SK-N-SH (cell line): ENCODE measurements at regions not wholly inside any gene's neighbourhood (a gene's known extent, or its start where the extent isn't known, plus 50 kb on each side); places are given as distances from the start of the nearest gene placed in this dataset.

Experiments
- CTCF ChIA-PET: fragments of 300-600, 350-600 bp; formaldehyde crosslinking; extraction: SDS; loops from one replicate; lab custom pipeline; 2021; lab: Yijun Ruan, JAX
- POLR2A ChIA-PET: fragments of 350-600 bp; sonication (Branson Sonifier 250); formaldehyde crosslinking; extraction: SDS; loops from one replicate; lab custom pipeline; 2020; ENCODE audit warnings: antibody characterized with exemption, inconsistent platforms; lab: Yijun Ruan, JAX
- DNase-seq: peaks from one replicate; pipeline ENCODE4 v3.0.0; 2012
- H2AFZ ChIP-seq: fragments of 200-600 bp; sonication (generic); 2 replicates; pipeline ENCODE4 v1.8.1; 2016; ENCODE audit warnings: antibody characterized with exemption, mild to moderate bottlenecking, low read depth
- H3F3A ChIP-seq: fragments of 200-600 bp; sonication (generic); replicated peaks from 2 replicates; pipeline ENCODE3; 2016; ENCODE audit warnings: antibody characterized with exemption, mild to moderate bottlenecking; ENCODE audit not compliant: insufficient read depth
- H3K27ac ChIP-seq, 2 experiments: fragments of 200-500 bp in 1 of 2; fragments of 200-600 bp in 1 of 2; sonication (Bioruptor generic) in 1 of 2; sonication (generic), shearing (Covaris generic) in 1 of 2; 2 replicates each; pipeline versions ENCODE4 v1.5.1 to v1.6.1; 2014 to 2016; ENCODE audit warnings: low read depth in 2 of 2, inconsistent platforms in 1 of 2, low read length in 1 of 2, mild to moderate bottlenecking in 1 of 2, mixed read lengths in 1 of 2
- H3K27me3 ChIP-seq: fragments of 200-600 bp; sonication (generic), shearing (Covaris generic); 2 replicates; pipeline ENCODE4 v1.6.1; 2016; ENCODE audit warnings: mixed run types; ENCODE audit not compliant: insufficient read depth
- H3K36me3 ChIP-seq, 2 experiments: fragments of 200-500 bp in 1 of 2; fragments of 200-600 bp in 1 of 2; sonication (Bioruptor generic) in 1 of 2; sonication (generic) in 1 of 2; replicated peaks in 1 of 2; 2 replicates each; pipeline versions ENCODE3 to v1.5.1; 2014 to 2016; ENCODE audit warnings: low read length in 1 of 2, mild to moderate bottlenecking in 1 of 2; ENCODE audit not compliant: insufficient read depth in 2 of 2, control insufficient read depth in 1 of 2
- H3K4me1 ChIP-seq, 2 experiments: fragments of 200-500 bp in 1 of 2; fragments of 200-600 bp in 1 of 2; sonication (Bioruptor generic) in 1 of 2; sonication (generic), shearing (Covaris generic) in 1 of 2; 2 replicates each; pipeline versions ENCODE4 v1.5.1 to v1.6.1; 2014 to 2016; ENCODE audit warnings: low read depth in 1 of 2, low read length in 1 of 2, mixed run types in 1 of 2; ENCODE audit not compliant: insufficient read depth in 2 of 2, control insufficient read depth in 1 of 2
- H3K4me2 ChIP-seq: fragments of 200-600 bp; sonication (generic), shearing (Covaris generic); 2 replicates; pipeline ENCODE4 v1.6.1; 2017; ENCODE audit warnings: mixed run types
- H3K4me3 ChIP-seq, 2 experiments: fragments of 200-500 bp in 1 of 2; fragments of 200-600 bp in 1 of 2; sonication (Bioruptor generic) in 1 of 2; sonication (generic), shearing (Covaris generic) in 1 of 2; 2 replicates each; pipeline versions ENCODE4 v1.5.1 to v1.8.1; 2014 to 2016; ENCODE audit warnings: low read depth in 2 of 2, inconsistent platforms in 1 of 2, low read length in 1 of 2, mild to moderate bottlenecking in 1 of 2, mixed read lengths in 1 of 2, moderate library complexity in 1 of 2
- H3K79me2 ChIP-seq: fragments of 200-600 bp; sonication (generic); 2 replicates; pipeline ENCODE4 v1.8.1; 2017; ENCODE audit warnings: mild to moderate bottlenecking; ENCODE audit not compliant: insufficient read depth
- H3K9ac ChIP-seq: fragments of 200-600 bp; sonication (generic); 2 replicates; pipeline ENCODE4 v1.6.1; 2017; ENCODE audit warnings: mixed run types
- H3K9me2 ChIP-seq: fragments of 200-600 bp; sonication (generic); 2 replicates; pipeline ENCODE4 v1.6.1; 2017; ENCODE audit warnings: mixed run types
- H3K9me3 ChIP-seq: fragments of 200-600 bp; sonication (generic); 2 replicates; pipeline ENCODE4 v1.6.1; 2017; ENCODE audit warnings: mixed run types, mild to moderate bottlenecking, moderate library complexity
- H4K20me1 ChIP-seq: fragments of 200-600 bp; sonication (generic); 2 replicates; pipeline ENCODE4 v1.6.1; 2017; ENCODE audit warnings: mild to moderate bottlenecking, mixed run types; ENCODE audit not compliant: insufficient read depth
- CHD2 ChIP-seq: fragments of 150-350 bp; IDR thresholded peaks from 2 replicates; pipeline ENCODE4 v1.6.1; 2018; ENCODE audit warnings: low read length; ENCODE audit not compliant: partially characterized antibody
- CTCF ChIP-seq: fragments of 200-600 bp; sonication (generic); IDR thresholded peaks from 2 replicates; pipeline ENCODE4 v1.6.1; 2017; ENCODE audit warnings: antibody characterized with exemption, mild to moderate bottlenecking, moderate library complexity
- EZH2phosphoT487 ChIP-seq: fragments of 200-600 bp; sonication (generic); IDR thresholded peaks from 2 replicates; pipeline ENCODE4 v1.6.1; 2017; ENCODE audit warnings: low read depth, mixed run types, mild to moderate bottlenecking, antibody characterized with exemption, moderate library complexity, borderline replicate concordance
- FOSL2 ChIP-seq: IDR thresholded peaks from 2 replicates; pipeline ENCODE4 v1.4.0; 2012; ENCODE audit warnings: low read depth, mild to moderate bottlenecking, moderate library complexity, borderline replicate concordance
- FOXJ3 ChIP-seq: sonication (generic); formaldehyde crosslinking; IDR thresholded peaks from 2 replicates; pipeline ENCODE4 v1.5.1; 2020; ENCODE audit warnings: mild to moderate bottlenecking, missing genetic modification reagents
- GATA2 ChIP-seq: sonication (generic); formaldehyde crosslinking; IDR thresholded peaks from 2 replicates; pipeline ENCODE4 v1.5.0; 2020; ENCODE audit warnings: mild to moderate bottlenecking, missing genetic modification reagents
- JUND ChIP-seq: IDR thresholded peaks from 2 replicates; pipeline ENCODE4 v1.4.0; 2012
- MAX ChIP-seq: IDR thresholded peaks from 2 replicates; pipeline ENCODE4 v1.4.0; 2012; ENCODE audit warnings: low read depth
- NFIC ChIP-seq: IDR thresholded peaks from 2 replicates; pipeline ENCODE4 v1.4.0; 2012; ENCODE audit warnings: borderline replicate concordance
- NRF1 ChIP-seq: IDR thresholded peaks from 2 replicates; pipeline ENCODE4 v1.6.1; 2012; ENCODE audit warnings: low read depth, mild to moderate bottlenecking, low read length
- PBX3 ChIP-seq: IDR thresholded peaks from 2 replicates; pipeline ENCODE4; 2012
- RAD21 ChIP-seq: IDR thresholded peaks from 2 replicates; pipeline ENCODE4 v1.6.1; 2012; ENCODE audit warnings: mild to moderate bottlenecking, low read length
- RCOR1 ChIP-seq: fragments of 150-350 bp; IDR thresholded peaks from 2 replicates; pipeline ENCODE4 v1.6.1; 2017; ENCODE audit warnings: antibody characterized with exemption, low read length
- REST ChIP-seq: IDR thresholded peaks from 2 replicates; pipeline ENCODE4 v1.6.1; 2012; ENCODE audit warnings: mild to moderate bottlenecking, low read depth, low read length, moderate library complexity
- RFX5 ChIP-seq: IDR thresholded peaks from 2 replicates; pipeline ENCODE4 v1.6.1; 2012; ENCODE audit warnings: mild to moderate bottlenecking, improper control_type of control experiment, low read length
- RXRA ChIP-seq: IDR thresholded peaks from 2 replicates; pipeline ENCODE4 v1.4.0; 2012; ENCODE audit warnings: low read depth, mild to moderate bottlenecking, borderline replicate concordance
- SIN3A ChIP-seq: IDR thresholded peaks from 2 replicates; pipeline ENCODE4 v1.6.1; 2012; ENCODE audit warnings: low read depth, mild to moderate bottlenecking, low read length, moderate library complexity, borderline replicate concordance
- USF2 ChIP-seq: fragments of 150-350 bp; IDR thresholded peaks from 2 replicates; pipeline ENCODE4 v1.6.1; 2017; ENCODE audit warnings: antibody characterized with exemption, low read length, low read depth, borderline replicate concordance
- ZBTB33 ChIP-seq: IDR thresholded peaks from 2 replicates; pipeline ENCODE4 v1.4.0; 2012; ENCODE audit warnings: low read depth, borderline replicate concordance
- WGBS: methylation state at CpG from one replicate; pipeline ENCODE4 v1.1.6; 2017; ENCODE audit warnings: low lambda C conversion rate; 5-methylcytosine and 5-hydroxymethylcytosine counted together

- H3K4me1 ChIP-seq, result no peaks in the 10 kb centered on the region
- H3K9ac ChIP-seq, result no peak overlapping the region
- no peak overlapping the region for H3K4me3 ChIP-seq
- no peaks in the 10 kb centered on the region for H4K20me1 ChIP-seq
- no peaks in the 10 kb centered on the region for H3K27me3 ChIP-seq
- no peak overlapping the region for H3K27ac ChIP-seq
- H3K9me3 ChIP-seq, result no peaks in the 10 kb centered on the region
- no peak overlapping the region for H2AFZ ChIP-seq
- H3K36me3 ChIP-seq, result no peaks in the 10 kb centered on the region
- POLR2A ChIA-PET, result no interaction called here
- TF ChIP-seq RCOR1, result no peak
- no peak for TF ChIP-seq GATA2 (CRISPR knock-in tag)
- TF ChIP-seq REST, result no peak
- no peak for TF ChIP-seq MAX
- TF ChIP-seq CHD2, result no peak
- TF ChIP-seq RAD21, result no peak
- TF ChIP-seq RFX5, result no peak
- no peak for TF ChIP-seq SIN3A
- TF ChIP-seq ZBTB33, result no peak
- no peak for TF ChIP-seq FOXJ3 (CRISPR knock-in tag)
- no peak for TF ChIP-seq FOSL2
- TF ChIP-seq USF2, result no peak
- no peak for TF ChIP-seq CTCF
- TF ChIP-seq PBX3, result no peak
- TF ChIP-seq JUND, result no peak
- TF ChIP-seq EZH2phosphoT487, result no peak
- no peak for TF ChIP-seq NFIC
- no peak for TF ChIP-seq NRF1
- TF ChIP-seq RXRA, result no peak
- CTCF ChIA-PET, result interaction anchor here (1.0 kb wide), 1 partner anchor 10 kb away, joined by 3 read pairs; no protein-coding TSS in a partner anchor
- H3K9me2 ChIP-seq, result no peaks in the 10 kb centered on the region
- no peaks in the 10 kb centered on the region for H3F3A ChIP-seq
- DNase-seq, result no peak
- 28% methylated on average over 4 of the region's 4 CpGs for WGBS
- H3K4me2 ChIP-seq, result no peak overlapping the region
- H3K79me2 ChIP-seq, result no peaks in the 10 kb centered on the region
These were observed 314.7 kb downstream of the KCNJ2 start for GRCh38 chr17:70484050-70484449.
